Bronchial epithelial cell (primary cell): ENCODE measurements at regions not wholly inside any gene's neighbourhood (a gene's known extent, or its start where the extent isn't known, plus 50 kb on each side); places are given as distances from the start of the nearest gene placed in this dataset.

Experiments
- DNase-seq: peaks from one replicate; pipeline ENCODE4 v3.0.0-alpha.2; 2010; ENCODE audit warnings: low read depth
- FAIRE-seq: peaks from 2 replicates; lab custom pipeline; 2011; peaks lifted over from hg19 to GRCh38; lab: Jason Lieb, UNC
- H3K27me3 ChIP-seq: 2 replicates; pipeline ENCODE4 v1.5.1; 2011; ENCODE audit warnings: low read length; ENCODE audit not compliant: control insufficient read depth, insufficient read depth
- H3K36me3 ChIP-seq: 2 replicates; pipeline ENCODE4 v1.5.1; 2011; ENCODE audit warnings: low read length; ENCODE audit not compliant: control insufficient read depth, insufficient read depth
- H3K4me3 ChIP-seq: 2 replicates; pipeline ENCODE4 v1.5.1; 2011; ENCODE audit warnings: mild to moderate bottlenecking, low read depth, low read length, control low read depth
- CTCF ChIP-seq: IDR thresholded peaks from 2 replicates; pipeline ENCODE4 v1.5.1; 2011; ENCODE audit warnings: mild to moderate bottlenecking, moderate library complexity, low read length, control low read depth, inconsistent platforms; ENCODE audit not compliant: insufficient read depth, severe bottlenecking

- H3K4me3 ChIP-seq = no peak overlapping the region
- H3K27me3 ChIP-seq = peaks cover 2% of the 10 kb centered on the region
- no peak for FAIRE-seq
- no peak for TF ChIP-seq CTCF
- H3K36me3 ChIP-seq = no peaks in the 10 kb centered on the region
- no peak for DNase-seq
These were observed 115.5 kb upstream of the ABCA1 start for GRCh38 chr9:105043370-105043936.

- Histone ChIP-seq H3K36me3 (no peaks in the 10 kb centered on the region), H3K4me3 (no peak overlapping the region), H3K27me3 (peaks cover 2% of the 10 kb centered on the region)
- FAIRE-seq = no peak
- no peak for TF ChIP-seq CTCF
- no peak for DNase-seq
These were observed 116.6 kb upstream of the ABCA1 start for GRCh38 chr9:105044518-105044917.

- Histone ChIP-seq H3K27me3 (peaks cover 2% of the 10 kb centered on the region), H3K36me3 (no peaks in the 10 kb centered on the region), H3K4me3 (no peak overlapping the region)
- no peak for DNase-seq
- no peak for FAIRE-seq
- TF ChIP-seq CTCF = no peak
These were observed 119.2 kb upstream of the ABCA1 start for GRCh38 chr9:105046907-105047741.

- DNase-seq = peak; percentile 58
- H3K4me3 ChIP-seq = no peak overlapping the region
- H3K36me3 ChIP-seq = no peaks in the 10 kb centered on the region
- no peak for FAIRE-seq
- no peak for TF ChIP-seq CTCF
- H3K27me3 ChIP-seq = peaks cover 2% of the 10 kb centered on the region
These were observed 119.7 kb upstream of the ABCA1 start for GRCh38 chr9:105047742-105048041.

GRCh38 chr9:105048331-105048730 is 120.4 kb upstream of the ABCA1 start:
- Histone ChIP-seq H3K27me3 (no peaks in the 10 kb centered on the region), H3K36me3 (no peaks in the 10 kb centered on the region), H3K4me3 (no peak overlapping the region)
- DNase-seq = no peak
- no peak for TF ChIP-seq CTCF
- no peak for FAIRE-seq
